ENCODE measurements at regions not wholly inside any gene's neighbourhood (a gene's known extent, or its start where the extent isn't known, plus 50 kb on each side); places are given as distances from the start of the nearest gene placed in this dataset.

DNA sequence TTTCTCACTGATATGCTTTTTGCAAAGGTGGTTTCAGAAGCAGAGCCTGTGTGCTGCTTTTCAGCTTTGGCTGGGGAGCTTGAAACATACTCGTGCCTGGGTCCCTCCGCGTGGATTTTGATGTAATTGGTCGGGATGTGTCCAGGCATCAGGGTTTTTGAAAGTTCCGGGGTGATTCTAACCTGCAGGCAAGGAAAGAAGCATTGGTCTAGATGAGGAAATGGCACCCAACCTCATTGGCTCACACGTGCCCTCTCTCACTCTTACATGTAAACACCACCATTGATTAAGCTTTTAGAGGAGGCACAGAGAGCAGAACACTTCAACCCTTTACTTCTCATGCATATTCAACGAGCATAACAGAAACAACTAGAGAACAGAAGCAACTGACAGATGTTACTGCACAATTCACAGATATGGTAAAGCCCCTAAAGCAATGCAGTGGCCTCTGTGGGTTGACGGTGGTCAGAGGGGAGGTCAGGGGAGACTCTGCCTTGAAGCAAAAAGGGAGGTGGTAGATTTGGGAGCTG is 112.1 kb downstream of the TLR5 start:
- TF ChIP-seq, protein P1, sequence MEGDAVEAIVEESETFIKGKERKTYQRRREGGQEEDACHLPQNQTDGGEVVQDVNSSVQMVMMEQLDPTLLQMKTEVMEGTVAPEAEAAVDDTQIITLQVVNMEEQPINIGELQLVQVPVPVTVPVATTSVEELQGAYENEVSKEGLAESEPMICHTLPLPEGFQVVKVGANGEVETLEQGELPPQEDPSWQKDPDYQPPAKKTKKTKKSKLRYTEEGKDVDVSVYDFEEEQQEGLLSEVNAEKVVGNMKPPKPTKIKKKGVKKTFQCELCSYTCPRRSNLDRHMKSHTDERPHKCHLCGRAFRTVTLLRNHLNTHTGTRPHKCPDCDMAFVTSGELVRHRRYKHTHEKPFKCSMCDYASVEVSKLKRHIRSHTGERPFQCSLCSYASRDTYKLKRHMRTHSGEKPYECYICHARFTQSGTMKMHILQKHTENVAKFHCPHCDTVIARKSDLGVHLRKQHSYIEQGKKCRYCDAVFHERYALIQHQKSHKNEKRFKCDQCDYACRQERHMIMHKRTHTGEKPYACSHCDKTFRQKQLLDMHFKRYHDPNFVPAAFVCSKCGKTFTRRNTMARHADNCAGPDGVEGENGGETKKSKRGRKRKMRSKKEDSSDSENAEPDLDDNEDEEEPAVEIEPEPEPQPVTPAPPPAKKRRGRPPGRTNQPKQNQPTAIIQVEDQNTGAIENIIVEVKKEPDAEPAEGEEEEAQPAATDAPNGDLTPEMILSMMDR (IDR thresholded peaks at IDR 0.05; ENCODE audit: control insufficient read depth, extremely low read depth, insufficient read depth): no peak
- no peak for DNase-seq (ENCODE audit: low read depth)
- H3K4me3 ChIP-seq (ENCODE audit: low read depth, low read length): no peak overlapping the region

DNA sequence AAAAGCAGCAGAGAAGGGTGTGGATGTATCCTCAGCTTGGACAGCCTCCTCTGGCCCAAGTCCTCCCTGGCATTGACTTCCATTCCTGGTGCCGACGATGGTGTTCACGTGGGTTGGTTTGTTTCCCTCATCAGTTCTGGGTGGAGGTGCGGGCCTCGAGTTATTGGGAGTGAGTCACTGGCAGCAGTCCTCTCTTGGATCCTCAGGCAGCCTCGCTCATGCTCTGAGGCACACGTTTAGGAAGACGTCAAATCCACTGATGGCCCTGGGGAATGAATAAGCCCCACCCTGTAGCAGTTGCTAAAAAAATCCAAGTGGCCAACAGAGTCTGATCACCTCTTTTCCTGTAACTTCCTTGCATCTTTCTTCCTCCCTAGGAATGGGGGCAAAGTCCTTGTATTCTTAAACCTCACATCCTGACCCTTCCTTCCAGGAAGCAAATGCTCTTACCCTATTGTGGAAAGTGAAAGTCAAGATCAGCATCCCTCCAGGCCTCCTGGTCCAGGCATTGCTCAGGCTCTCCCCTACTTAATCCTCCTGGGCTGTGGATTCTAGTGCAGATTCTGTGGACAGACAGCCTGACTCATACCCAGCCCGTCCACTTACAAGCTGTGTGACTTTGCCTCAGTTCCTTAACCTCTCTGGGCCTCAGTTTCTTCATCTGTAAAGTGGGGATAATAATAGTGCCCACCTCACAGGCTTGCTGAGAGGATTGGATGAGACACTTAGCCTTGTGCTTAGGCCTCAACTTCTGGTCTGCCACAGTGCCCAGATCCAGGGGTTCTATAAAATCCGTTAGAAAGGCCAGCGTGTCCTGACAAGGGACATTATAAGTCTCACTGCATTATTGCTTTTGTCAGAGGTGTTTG is 111.1 kb downstream of the TLR5 start:
- TF ChIP-seq, protein P1 (IDR thresholded peaks at IDR 0.05; ENCODE audit: control insufficient read depth, extremely low read depth, insufficient read depth): no peak
- no peak overlapping the region for H3K4me3 ChIP-seq (ENCODE audit: low read depth, low read length)
- no peak for DNase-seq (ENCODE audit: low read depth)

DNA sequence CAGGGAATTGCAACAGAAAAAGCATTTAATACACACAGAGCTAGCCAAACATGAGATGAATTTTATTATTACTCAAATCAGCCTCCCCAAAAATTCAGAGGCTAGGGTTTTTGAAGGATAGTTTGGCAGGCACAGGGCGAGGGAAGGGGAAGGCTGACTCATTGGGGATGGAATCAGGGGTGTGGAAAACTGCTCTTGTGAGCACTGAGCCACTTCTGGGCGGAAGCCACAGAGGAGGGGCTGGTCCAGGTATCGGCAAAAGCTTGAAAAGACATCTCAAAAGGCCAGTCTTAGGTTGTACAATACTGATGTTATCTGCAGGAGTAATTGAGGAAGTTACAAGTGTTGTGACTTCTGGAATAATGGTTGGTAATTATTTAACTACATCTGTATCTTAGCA is 109.4 kb downstream of the TLR5 start:
- no peak for DNase-seq (ENCODE audit: low read depth)
- no peak overlapping the region for H3K4me3 ChIP-seq (ENCODE audit: low read depth, low read length)
- TF ChIP-seq, protein P1 (IDR thresholded peaks at IDR 0.05; ENCODE audit: control insufficient read depth, extremely low read depth, insufficient read depth): no peak

DNA sequence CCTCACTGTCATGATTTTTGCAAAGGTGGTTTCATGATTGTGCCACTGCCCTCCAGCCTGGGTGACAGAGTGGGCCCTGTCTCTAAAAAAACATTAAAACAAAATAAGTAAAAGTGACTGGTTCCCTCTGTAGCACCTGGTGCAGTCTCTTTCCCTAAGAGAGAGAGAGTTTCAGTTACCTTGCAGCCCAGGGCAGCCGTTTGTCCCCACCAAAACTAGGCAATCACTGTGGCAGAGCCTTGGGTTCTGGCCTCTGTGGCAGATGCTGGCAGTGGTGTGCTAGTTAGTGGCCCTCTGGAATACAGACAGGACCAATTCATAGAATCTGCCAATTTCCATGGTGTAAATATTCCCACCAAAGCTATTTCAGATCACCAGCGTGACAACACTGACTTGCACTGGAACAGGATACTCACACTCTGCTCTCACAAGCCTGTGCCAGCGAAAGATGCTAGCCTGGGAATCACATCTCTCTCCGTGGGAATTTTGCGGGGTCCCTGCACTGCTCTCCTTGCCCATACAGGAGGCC is 108.7 kb downstream of the TLR5 start:
- DNase-seq (ENCODE audit: low read depth): no peak
- no peak overlapping the region for H3K4me3 ChIP-seq (ENCODE audit: low read depth, low read length)
- TF ChIP-seq, protein P1 (IDR thresholded peaks at IDR 0.05; ENCODE audit: control insufficient read depth, extremely low read depth, insufficient read depth): no peak

DNA sequence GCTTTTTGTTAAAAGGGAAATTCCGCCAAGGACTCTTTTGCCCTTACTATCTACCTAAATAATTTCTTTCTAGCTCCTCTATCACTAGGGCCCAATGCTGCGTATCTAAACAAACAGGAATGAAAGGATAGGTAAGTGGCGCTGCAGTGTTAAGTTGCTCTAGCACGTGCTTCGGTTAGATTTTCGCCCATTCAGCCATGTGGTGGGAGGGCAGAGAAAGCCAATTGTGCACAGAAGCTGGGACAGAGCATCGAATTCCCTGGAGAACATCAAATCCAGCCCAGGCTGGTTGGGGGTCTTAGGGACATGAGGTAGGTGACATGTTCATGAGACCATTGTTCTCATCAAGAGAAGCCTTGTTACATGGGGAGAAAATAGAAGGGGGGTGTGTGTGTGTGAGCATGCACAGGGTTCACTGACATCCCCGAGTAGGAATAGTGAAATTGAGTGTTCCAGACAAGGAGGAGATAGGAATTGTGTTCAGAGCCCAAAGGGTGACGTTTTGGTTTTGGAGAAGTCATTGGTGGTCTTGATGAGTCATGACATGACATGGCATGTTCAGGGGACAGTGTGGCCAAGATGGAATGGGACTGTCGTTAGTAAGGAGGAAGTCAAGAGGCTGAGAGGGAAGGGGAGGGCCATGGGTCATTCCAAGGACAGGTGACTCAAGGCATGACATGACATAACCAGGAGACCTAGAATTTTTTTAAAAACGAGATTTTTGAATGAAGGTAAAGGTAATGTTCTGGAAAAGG is 107.1 kb downstream of the TLR5 start:
- TF ChIP-seq, protein P1 (IDR thresholded peaks at IDR 0.05; ENCODE audit: control insufficient read depth, extremely low read depth, insufficient read depth): no peak
- no peak for DNase-seq (ENCODE audit: low read depth)
- H3K4me3 ChIP-seq (ENCODE audit: low read depth, low read length): no peak overlapping the region

DNA sequence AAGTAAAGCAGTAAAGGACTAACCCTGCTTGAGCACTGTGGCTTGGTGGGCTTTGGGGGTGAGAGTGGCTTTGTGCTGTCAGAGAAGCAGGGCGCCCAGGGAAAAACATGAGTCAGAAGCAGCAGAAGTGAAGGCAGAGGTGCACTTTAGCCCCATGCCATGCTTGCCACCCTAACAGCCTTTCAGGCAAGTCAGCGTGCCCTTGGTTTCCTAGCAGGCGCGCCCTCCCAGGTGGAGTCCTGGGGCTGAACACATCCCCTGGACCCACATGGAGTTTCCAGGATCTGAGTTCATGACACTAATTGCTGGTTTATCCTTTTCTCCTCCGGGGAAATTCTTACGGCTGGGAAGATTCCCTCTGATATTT is 106.6 kb downstream of the TLR5 start:
- no peak overlapping the region for H3K4me3 ChIP-seq (ENCODE audit: low read depth, low read length)
- DNase-seq (ENCODE audit: low read depth): no peak
- TF ChIP-seq, protein P1 (IDR thresholded peaks at IDR 0.05; ENCODE audit: control insufficient read depth, extremely low read depth, insufficient read depth): no peak
